Right atrium auricular region (tissue), 2 donors: ENCODE measurements at regions not wholly inside any gene's neighbourhood (a gene's known extent, or its start where the extent isn't known, plus 50 kb on each side); places are given as distances from the start of the nearest gene placed in this dataset.
"Not testable (repeated sequence)": the region's sequence is repeated elsewhere in the genome, so short reads cannot be mapped to it uniquely, and the experiment has no call there.

Source experiments
- DNase-seq: peaks from one replicate; pipeline ENCODE4 v3.0.0-alpha.2; 2019; ENCODE audit warnings: low spot score
- H3K27ac ChIP-seq, 2 donors: fragments of 200-600 bp; sonication (generic); 1 replicate in 1 of 2; 2 replicates in 1 of 2; pipeline ENCODE4 v1.5.1; 2016 to 2019
- H3K27me3 ChIP-seq, 2 donors: fragments of 200-600 bp; sonication (generic); one replicate each; pipeline versions ENCODE4 v1.5.1 to v1.6.0; 2017 to 2019
- H3K36me3 ChIP-seq: fragments of 200-600 bp; sonication (generic); one replicate; pipeline ENCODE4 v1.5.1; 2016
- H3K4me1 ChIP-seq, 2 donors: fragments of 200-600 bp; sonication (generic); one replicate each; pipeline versions ENCODE4 v1.5.1 to v1.6.0; 2017 to 2019
- H3K4me3 ChIP-seq, 2 donors: fragments of 200-600 bp; sonication (generic); 1 replicate in 1 of 2; 2 replicates in 1 of 2; pipeline ENCODE4 v1.5.1; 2017 to 2019; ENCODE audit warnings: mild to moderate bottlenecking in 1 of 2, moderate library complexity in 1 of 2
- H3K9me3 ChIP-seq, 2 donors: fragments of 200-600 bp; sonication (generic); one replicate each; pipeline ENCODE4 v1.5.1; 2019
- CTCF ChIP-seq, 2 donors: fragments of 200-600 bp; sonication (generic); IDR thresholded peaks; one replicate each; pipeline ENCODE4 v1.5.1; 2019; ENCODE audit warnings: antibody characterized with exemption in 2 of 2

GRCh38 chr6:82534876-82535275 lies 171.3 kb downstream of the TPBG start:
- TF ChIP-seq CTCF (IDR thresholded peaks at IDR 0.05): no peak
- Histone ChIP-seq H3K4me1 (no peaks in the 10 kb centered on the region), H3K27ac (no peak overlapping the region), H3K27me3 (no peaks in the 10 kb centered on the region), H3K9me3 (no peaks in the 10 kb centered on the region), H3K4me3 (no peak overlapping the region), H3K36me3 (no peaks in the 10 kb centered on the region)
- DNase-seq: no peak

- not testable (repeated sequence) for H3K27ac ChIP-seq, H3K4me3 ChIP-seq, H3K4me1 ChIP-seq, H3K36me3 ChIP-seq, H3K9me3 ChIP-seq, H3K27me3 ChIP-seq, DNase-seq
Measured at GRCh38 chr6:82549480-82549879, 185.9 kb downstream of the TPBG start.

GRCh38 chr6:82551311-82551710 lies 187.7 kb downstream of the TPBG start:
- not testable (repeated sequence) for H3K9me3 ChIP-seq, H3K36me3 ChIP-seq, H3K4me1 ChIP-seq, H3K27me3 ChIP-seq, H3K27ac ChIP-seq, DNase-seq, H3K4me3 ChIP-seq

GRCh38 chr6:82551831-82552230 lies 188.2 kb downstream of the TPBG start:
- TF ChIP-seq CTCF (IDR thresholded peaks at IDR 0.05): no peak
- Histone ChIP-seq H3K36me3 (no peaks in the 10 kb centered on the region), H3K4me3 (no peak overlapping the region), H3K27ac (no peak overlapping the region), H3K27me3 (no peaks in the 10 kb centered on the region), H3K4me1 (no peaks in the 10 kb centered on the region), H3K9me3 (no peaks in the 10 kb centered on the region)
- DNase-seq: no peak

GRCh38 chr6:82553863-82554531 lies 190.4 kb downstream of the TPBG start:
- no peaks in the 10 kb centered on the region for H3K4me1 ChIP-seq
- DNase-seq: no peak
- TF ChIP-seq CTCF (IDR thresholded peaks at IDR 0.05): no peak

GRCh38 chr6:82554666-82555065 lies 191.0 kb downstream of the TPBG start:
- no peak for TF ChIP-seq CTCF (IDR thresholded peaks at IDR 0.05)
- no peak for DNase-seq
- H3K27ac ChIP-seq: no peak overlapping the region
- no peaks in the 10 kb centered on the region for H3K4me1 ChIP-seq
- no peaks in the 10 kb centered on the region for H3K9me3 ChIP-seq
- no peaks in the 10 kb centered on the region for H3K27me3 ChIP-seq
- no peaks in the 10 kb centered on the region for H3K36me3 ChIP-seq
- no peak overlapping the region for H3K4me3 ChIP-seq

More at GRCh38 chr6:82553863-82554531, 190.4 kb downstream of the TPBG start:
- no peaks in the 10 kb centered on the region for H3K27me3 ChIP-seq
- H3K4me3 ChIP-seq: no peak overlapping the region
- H3K36me3 ChIP-seq: no peaks in the 10 kb centered on the region
- H3K27ac ChIP-seq: no peak overlapping the region
- no peaks in the 10 kb centered on the region for H3K9me3 ChIP-seq

- TF ChIP-seq CTCF (IDR thresholded peaks at IDR 0.05): no peak
- Histone ChIP-seq H3K27ac (no peak overlapping the region), H3K4me1 (no peaks in the 10 kb centered on the region), H3K27me3 (no peaks in the 10 kb centered on the region), H3K9me3 (no peaks in the 10 kb centered on the region), H3K36me3 (no peaks in the 10 kb centered on the region), H3K4me3 (no peak overlapping the region)
- no peak for DNase-seq
Measured at GRCh38 chr6:82555801-82556200, 192.2 kb downstream of the TPBG start.

- DNase-seq, H3K9me3 ChIP-seq, H3K4me3 ChIP-seq, H3K27ac ChIP-seq, H3K27me3 ChIP-seq, H3K36me3 ChIP-seq, H3K4me1 ChIP-seq: not testable (repeated sequence)
Measured at GRCh38 chr6:82558531-82558930, 194.9 kb downstream of the TPBG start.
